Mesendoderm (in vitro differentiated cells): ENCODE measurements at regions not wholly inside any gene's neighbourhood (a gene's known extent, or its start where the extent isn't known, plus 50 kb on each side); places are given as distances from the start of the nearest gene placed in this dataset.
A peak's percentile ranks its signal among the peaks of the same experiment; 100 is the strongest.

ENCODE experiments used
- DNase-seq: peaks from one replicate; pipeline ENCODE4 v3.0.0; 2013
- H2AK5ac ChIP-seq: 2 replicates; pipeline ENCODE4 v1.6.1; 2013; ENCODE audit warnings: low read length, inconsistent platforms
- H2BK120ac ChIP-seq: 2 replicates; pipeline ENCODE4 v1.6.1; 2013; ENCODE audit warnings: low read depth, mild to moderate bottlenecking, low read length, moderate library complexity, mixed read lengths
- H2BK15ac ChIP-seq: replicated peaks from 2 replicates; pipeline ENCODE4 v1.6.1; 2013; ENCODE audit warnings: low read depth, mild to moderate bottlenecking, moderate library complexity
- H2BK5ac ChIP-seq: 2 replicates; pipeline ENCODE4 v1.6.1; 2013; ENCODE audit warnings: low read length, inconsistent platforms
- H3K18ac ChIP-seq: 2 replicates; pipeline ENCODE4 v1.6.1; 2013; ENCODE audit warnings: mild to moderate bottlenecking, low read length, mixed read lengths
- H3K23ac ChIP-seq: one replicate; pipeline ENCODE4 v1.6.1; 2013; ENCODE audit warnings: low read length
- H3K27ac ChIP-seq: 2 replicates; pipeline ENCODE4 v1.5.1; 2013; ENCODE audit warnings: low read depth, mild to moderate bottlenecking, inconsistent platforms, low read length, moderate library complexity
- H3K27me3 ChIP-seq: 2 replicates; pipeline ENCODE4 v1.6.1; 2013; ENCODE audit warnings: low read length, control low read depth, mild to moderate bottlenecking, inconsistent platforms; ENCODE audit not compliant: insufficient read depth, poor library complexity
- H3K36me3 ChIP-seq: 2 replicates; pipeline ENCODE4 v1.6.1; 2013; ENCODE audit warnings: low read length, inconsistent platforms; ENCODE audit not compliant: control insufficient read depth, insufficient read depth
- H3K4ac ChIP-seq: one replicate; pipeline ENCODE4 v1.6.1; 2013; ENCODE audit warnings: low read depth, mild to moderate bottlenecking, low read length, moderate library complexity
- H3K4me1 ChIP-seq: 2 replicates; pipeline ENCODE4 v1.6.1; 2013; ENCODE audit warnings: low read depth, low read length, inconsistent platforms; ENCODE audit not compliant: control insufficient read depth
- H3K4me2 ChIP-seq: 2 replicates; pipeline ENCODE4 v1.6.1; 2013; ENCODE audit warnings: low read length
- H3K4me3 ChIP-seq: 2 replicates; pipeline ENCODE4 v1.5.1; 2013; ENCODE audit warnings: mild to moderate bottlenecking, low read length
- H3K56ac ChIP-seq: one replicate; pipeline ENCODE4 v1.6.1; 2013; ENCODE audit warnings: low read length
- H3K79me1 ChIP-seq: 2 replicates; pipeline ENCODE4 v1.6.1; 2013; ENCODE audit warnings: low read length, inconsistent platforms
- H3K79me2 ChIP-seq: 2 replicates; pipeline ENCODE4 v1.6.1; 2013; ENCODE audit warnings: mild to moderate bottlenecking, low read length; ENCODE audit not compliant: control insufficient read depth, insufficient read depth
- H3K9ac ChIP-seq: 2 replicates; pipeline ENCODE4 v1.6.1; 2013; ENCODE audit warnings: low read length, inconsistent platforms
- H4K5ac ChIP-seq: one replicate; pipeline ENCODE4 v1.6.1; 2013; ENCODE audit warnings: low read length
- H4K8ac ChIP-seq: one replicate; pipeline ENCODE4 v1.6.1; 2013; ENCODE audit warnings: low read depth, mild to moderate bottlenecking, control low read depth, low read length, moderate library complexity
- WGBS: extraction: QIAGEN DNeasy Blood & Tissue Kit; methylation state at CpG from one replicate; pipeline ENCODE4 v1.1.7; 2013; ENCODE audit warnings: low lambda C conversion rate, missing lambda C conversion rate; ENCODE audit not compliant: insufficient coverage; ENCODE audit errors: extremely low coverage; 5-methylcytosine and 5-hydroxymethylcytosine counted together

DNA sequence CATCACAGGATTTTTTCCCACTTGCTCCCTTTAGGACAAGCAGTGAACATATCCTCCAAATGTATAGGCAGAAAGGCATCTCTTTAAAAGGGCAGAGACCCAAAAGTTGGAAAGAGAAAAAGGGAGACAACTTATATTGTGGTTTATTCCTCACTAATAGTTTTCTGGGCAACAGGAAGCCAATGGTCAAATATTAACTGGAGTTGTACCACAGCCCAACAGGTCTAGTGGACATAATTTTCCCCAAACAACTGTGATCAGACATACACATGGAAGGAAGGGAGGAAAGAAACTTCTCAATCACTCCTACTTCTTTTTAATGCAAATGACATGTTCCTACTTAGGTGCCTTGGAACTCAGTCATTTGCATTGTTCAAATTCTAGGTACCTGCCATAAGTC, 78.4 kb downstream of the SOX9 start:
- Histone ChIP-seq H3K23ac (no peak overlapping the region), H3K4ac (no peak overlapping the region), H3K36me3 (no peaks in the 10 kb centered on the region), H2AK5ac (no peak overlapping the region), H3K4me2 (no peak overlapping the region), H2BK120ac (no peak overlapping the region), H4K5ac (no peak overlapping the region), H2BK5ac (no peak overlapping the region), H3K4me1 (no peaks in the 10 kb centered on the region), H3K4me3 (no peak overlapping the region), H3K27ac (no peak overlapping the region), H3K56ac (no peak overlapping the region), H3K79me2 (no peaks in the 10 kb centered on the region), H3K27me3 (no peaks in the 10 kb centered on the region), H3K18ac (no peak overlapping the region), H4K8ac (no peak overlapping the region), H2BK15ac (no peak overlapping the region), H3K79me1 (no peaks in the 10 kb centered on the region), H3K9ac (no peak overlapping the region)
- no peak for DNase-seq

DNA sequence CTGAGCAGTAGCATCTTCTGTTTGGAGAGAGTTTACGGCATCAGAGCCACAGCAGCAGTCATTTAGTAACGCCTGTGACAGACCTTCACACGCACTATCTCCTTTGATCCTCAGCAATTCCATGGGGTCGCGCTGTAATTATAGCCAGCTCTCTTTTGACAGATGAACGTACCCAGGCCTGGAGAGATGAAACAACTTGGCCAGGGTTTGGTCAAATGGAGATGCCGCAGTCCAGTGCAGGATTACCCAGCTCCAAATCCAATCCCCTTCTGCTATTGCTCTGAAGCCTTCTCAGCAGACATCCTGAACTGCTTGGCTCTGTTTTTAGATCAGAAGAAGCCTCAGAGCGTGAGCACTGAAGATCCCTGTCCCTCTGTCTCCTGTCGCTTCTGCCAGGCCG, 83.9 kb downstream of the SOX9 start:
- Histone ChIP-seq H3K27me3 (peaks cover 4% of the 10 kb centered on the region), H3K79me1 (no peaks in the 10 kb centered on the region), H3K27ac (no peak overlapping the region), H3K79me2 (no peaks in the 10 kb centered on the region), H2BK5ac (no peak overlapping the region), H2BK120ac (no peak overlapping the region), H3K56ac (no peak overlapping the region), H3K4ac (no peak overlapping the region), H3K23ac (no peak overlapping the region), H2BK15ac (no peak overlapping the region), H2AK5ac (no peak overlapping the region), H4K8ac (no peak overlapping the region), H4K5ac (no peak overlapping the region), H3K18ac (no peak overlapping the region), H3K4me1 (no peaks in the 10 kb centered on the region), H3K4me3 (no peak overlapping the region), H3K9ac (no peak overlapping the region), H3K4me2 (no peak overlapping the region), H3K36me3 (no peaks in the 10 kb centered on the region)
- DNase-seq: no peak
- no CpG with 5 or more reads among the region's 10 CpGs for WGBS

DNA sequence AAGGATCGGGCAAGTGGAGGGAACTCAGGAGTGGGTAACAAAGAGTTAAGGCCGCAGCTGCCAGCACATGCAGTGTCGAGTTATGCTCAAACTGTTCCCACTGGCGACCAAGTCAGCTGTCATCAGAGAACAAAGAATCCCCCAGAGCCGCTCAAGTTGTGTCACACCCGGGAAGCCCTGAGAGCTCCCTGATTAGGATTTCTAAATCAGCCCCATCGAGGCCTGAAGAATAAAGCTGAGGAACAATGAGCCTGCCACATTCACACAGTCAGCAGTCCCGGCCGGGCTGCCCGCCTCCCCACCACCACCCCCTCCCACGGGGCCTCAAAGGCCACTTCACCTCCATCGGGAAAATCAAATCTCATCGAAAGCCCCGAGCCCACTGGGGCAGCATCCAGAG, 84.5 kb downstream of the SOX9 start:
- Histone ChIP-seq H3K79me2 (no peaks in the 10 kb centered on the region), H3K4me3 (no peak overlapping the region), H4K5ac (no peak overlapping the region), H3K4ac (no peak overlapping the region), H4K8ac (no peak overlapping the region), H3K79me1 (no peaks in the 10 kb centered on the region), H3K27ac (no peak overlapping the region), H3K9ac (no peak overlapping the region), H3K18ac (no peak overlapping the region), H3K27me3 (peaks cover 4% of the 10 kb centered on the region), H3K23ac (no peak overlapping the region), H3K4me2 (no peak overlapping the region), H3K56ac (no peak overlapping the region), H2BK15ac (no peak overlapping the region), H3K4me1 (no peaks in the 10 kb centered on the region), H2AK5ac (no peak overlapping the region), H3K36me3 (no peaks in the 10 kb centered on the region), H2BK120ac (no peak overlapping the region), H2BK5ac (no peak overlapping the region)
- DNase-seq: peak; percentile 10
- no CpG with 5 or more reads among the region's 14 CpGs for WGBS

DNA sequence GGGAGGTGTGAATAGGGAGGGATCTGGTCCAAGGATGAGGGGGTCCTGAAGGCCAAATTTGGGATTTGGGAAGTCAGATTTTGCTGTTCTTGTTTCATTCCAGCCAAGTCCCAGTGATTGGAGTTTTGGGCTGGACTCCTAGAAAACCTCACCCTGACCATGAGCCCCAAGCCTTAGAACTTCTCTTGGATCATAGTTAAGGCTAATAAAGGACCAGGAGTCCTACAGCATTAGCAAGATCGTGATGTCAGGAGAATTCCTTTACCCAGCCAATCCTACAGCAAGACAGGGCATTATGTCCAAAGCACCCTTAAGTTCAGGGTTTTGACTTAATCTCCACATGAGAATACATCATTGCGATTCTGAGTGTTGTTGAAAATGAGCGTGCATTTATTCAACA, 85.0 kb downstream of the SOX9 start:
- H2BK120ac ChIP-seq: no peak overlapping the region
- no peak for DNase-seq
- no peak overlapping the region for H2BK15ac ChIP-seq
- no peak overlapping the region for H4K8ac ChIP-seq
- no peaks in the 10 kb centered on the region for H3K79me1 ChIP-seq
- H3K4ac ChIP-seq: no peak overlapping the region
- no peak overlapping the region for H3K23ac ChIP-seq
- H3K56ac ChIP-seq: no peak overlapping the region
- no peak overlapping the region for H3K27ac ChIP-seq
- H3K27me3 ChIP-seq: peaks cover 4% of the 10 kb centered on the region
- H4K5ac ChIP-seq: no peak overlapping the region
- no peaks in the 10 kb centered on the region for H3K4me1 ChIP-seq
- no peak overlapping the region for H3K9ac ChIP-seq
- no peak overlapping the region for H3K4me2 ChIP-seq
- no peaks in the 10 kb centered on the region for H3K36me3 ChIP-seq
- H3K18ac ChIP-seq: no peak overlapping the region
- no peak overlapping the region for H2AK5ac ChIP-seq
- H3K79me2 ChIP-seq: no peaks in the 10 kb centered on the region
- no peak overlapping the region for H2BK5ac ChIP-seq
- H3K4me3 ChIP-seq: no peak overlapping the region
- WGBS: no CpG with 5 or more reads among the region's 3 CpGs

DNA sequence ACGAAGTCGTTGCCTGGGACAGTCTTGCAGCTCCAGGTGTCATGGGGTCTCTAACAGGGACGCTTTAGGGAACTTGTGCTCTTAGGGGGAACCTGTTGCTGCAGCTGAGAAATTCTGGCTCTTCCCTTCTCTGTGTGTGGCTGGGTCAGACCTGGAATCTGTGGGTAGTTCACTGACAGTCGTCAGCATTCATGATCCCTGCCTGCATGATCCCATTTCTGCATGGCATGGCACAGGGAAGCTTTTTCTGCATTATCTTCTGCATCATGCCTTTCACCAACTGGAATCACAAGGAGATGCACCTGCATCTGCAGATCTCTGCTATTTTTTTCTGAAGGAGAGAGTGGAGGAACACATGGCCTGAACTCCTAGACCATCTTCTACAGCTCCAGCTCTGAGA, 85.6 kb downstream of the SOX9 start:
- no peak overlapping the region for H4K5ac ChIP-seq
- H3K9ac ChIP-seq: no peak overlapping the region
- H2AK5ac ChIP-seq: no peak overlapping the region
- no peak overlapping the region for H3K27ac ChIP-seq
- no peak overlapping the region for H3K4me2 ChIP-seq
- H4K8ac ChIP-seq: no peak overlapping the region
- no peak overlapping the region for H3K18ac ChIP-seq
- no peak overlapping the region for H2BK5ac ChIP-seq
- H3K4me3 ChIP-seq: no peak overlapping the region
- no peaks in the 10 kb centered on the region for H3K4me1 ChIP-seq
- no peak overlapping the region for H3K56ac ChIP-seq
- H2BK120ac ChIP-seq: no peak overlapping the region
- H3K79me2 ChIP-seq: no peaks in the 10 kb centered on the region
- H3K23ac ChIP-seq: no peak overlapping the region
- WGBS: no CpG with 5 or more reads among the region's 4 CpGs
- peaks cover 4% of the 10 kb centered on the region for H3K27me3 ChIP-seq
- H3K79me1 ChIP-seq: no peaks in the 10 kb centered on the region
- H3K4ac ChIP-seq: no peak overlapping the region
- H2BK15ac ChIP-seq: no peak overlapping the region
- DNase-seq: no peak
- H3K36me3 ChIP-seq: no peaks in the 10 kb centered on the region

DNA sequence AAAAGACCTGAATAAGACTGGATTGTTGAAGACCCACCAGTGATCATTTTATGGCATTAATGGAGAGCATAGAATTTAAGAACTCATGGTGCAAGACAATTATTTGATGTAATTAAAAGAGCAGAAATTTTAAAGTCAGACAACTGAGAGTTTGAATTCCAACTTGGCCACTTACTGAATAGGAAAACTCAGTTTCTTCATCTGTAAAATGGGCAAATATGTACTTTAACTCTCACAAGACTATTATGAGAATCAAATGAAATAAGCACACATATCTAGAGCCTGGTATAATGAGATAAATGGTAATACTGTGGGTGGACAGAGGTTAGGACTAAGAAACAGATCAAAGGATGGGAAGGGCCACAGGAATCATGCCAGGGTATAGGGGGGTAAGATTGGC, 88.0 kb downstream of the SOX9 start:
- no peak for DNase-seq
- H3K4ac ChIP-seq: no peak overlapping the region
- no peak overlapping the region for H3K4me2 ChIP-seq
- H3K4me3 ChIP-seq: no peak overlapping the region
- H3K36me3 ChIP-seq: no peaks in the 10 kb centered on the region
- H2BK120ac ChIP-seq: no peak overlapping the region
- H3K27ac ChIP-seq: no peak overlapping the region
- H3K79me1 ChIP-seq: no peaks in the 10 kb centered on the region
- no peak overlapping the region for H3K9ac ChIP-seq
- no peak overlapping the region for H3K18ac ChIP-seq
- H3K4me1 ChIP-seq: peaks cover 2% of the 10 kb centered on the region
- H2BK5ac ChIP-seq: no peak overlapping the region
- H3K79me2 ChIP-seq: no peaks in the 10 kb centered on the region
- no peak overlapping the region for H3K23ac ChIP-seq
- peaks cover 4% of the 10 kb centered on the region for H3K27me3 ChIP-seq
- H4K5ac ChIP-seq: no peak overlapping the region
- H2BK15ac ChIP-seq: no peak overlapping the region
- no peak overlapping the region for H4K8ac ChIP-seq
- H2AK5ac ChIP-seq: no peak overlapping the region
- H3K56ac ChIP-seq: no peak overlapping the region
